ENCODE measurements at regions not wholly inside any gene's neighbourhood (a gene's known extent, or its start where the extent isn't known, plus 50 kb on each side); places are given as distances from the start of the nearest gene placed in this dataset.

DNA sequence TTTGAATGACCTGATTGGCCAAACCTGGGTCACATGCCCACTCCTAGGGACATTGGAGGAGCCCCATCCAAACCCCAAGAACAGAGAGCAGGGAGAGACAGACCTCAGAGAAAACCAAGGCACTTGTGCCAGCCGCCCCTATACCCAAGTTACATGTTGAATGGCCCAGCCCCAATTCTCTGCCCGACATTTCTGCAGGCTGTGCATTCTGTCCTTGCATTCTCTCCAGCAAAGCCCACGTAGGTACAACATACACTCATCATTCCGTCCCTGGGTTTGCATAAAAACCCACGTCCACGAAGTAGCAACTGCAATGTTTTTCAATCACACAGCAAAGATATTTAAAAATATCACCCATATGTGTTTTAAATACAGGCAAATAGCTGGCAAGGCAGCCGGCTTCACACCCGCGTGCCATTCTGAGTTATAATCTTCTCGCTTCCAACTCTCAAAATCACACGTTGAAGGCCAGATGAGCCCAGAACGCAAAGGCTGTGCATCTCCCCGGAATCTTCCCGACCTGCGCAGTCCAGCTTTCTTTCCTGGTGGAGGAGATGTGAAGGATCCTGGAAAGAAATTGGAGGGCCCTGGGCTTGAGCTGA, 91.7 kb upstream of the MYL2 start:
- TF ChIP-seq, protein P1, sequence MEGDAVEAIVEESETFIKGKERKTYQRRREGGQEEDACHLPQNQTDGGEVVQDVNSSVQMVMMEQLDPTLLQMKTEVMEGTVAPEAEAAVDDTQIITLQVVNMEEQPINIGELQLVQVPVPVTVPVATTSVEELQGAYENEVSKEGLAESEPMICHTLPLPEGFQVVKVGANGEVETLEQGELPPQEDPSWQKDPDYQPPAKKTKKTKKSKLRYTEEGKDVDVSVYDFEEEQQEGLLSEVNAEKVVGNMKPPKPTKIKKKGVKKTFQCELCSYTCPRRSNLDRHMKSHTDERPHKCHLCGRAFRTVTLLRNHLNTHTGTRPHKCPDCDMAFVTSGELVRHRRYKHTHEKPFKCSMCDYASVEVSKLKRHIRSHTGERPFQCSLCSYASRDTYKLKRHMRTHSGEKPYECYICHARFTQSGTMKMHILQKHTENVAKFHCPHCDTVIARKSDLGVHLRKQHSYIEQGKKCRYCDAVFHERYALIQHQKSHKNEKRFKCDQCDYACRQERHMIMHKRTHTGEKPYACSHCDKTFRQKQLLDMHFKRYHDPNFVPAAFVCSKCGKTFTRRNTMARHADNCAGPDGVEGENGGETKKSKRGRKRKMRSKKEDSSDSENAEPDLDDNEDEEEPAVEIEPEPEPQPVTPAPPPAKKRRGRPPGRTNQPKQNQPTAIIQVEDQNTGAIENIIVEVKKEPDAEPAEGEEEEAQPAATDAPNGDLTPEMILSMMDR (IDR thresholded peaks at IDR 0.05): no peak
- TF ChIP-seq POLR2A (IDR thresholded peaks at IDR 0.05): no peak

Data from uterus (tissue), 2 donors.